ES-I3 (cell line): ENCODE measurements at regions not wholly inside any gene's neighbourhood (a gene's known extent, or its start where the extent isn't known, plus 50 kb on each side); places are given as distances from the start of the nearest gene placed in this dataset.

Source experiments
- H3K36me3 ChIP-seq: 2 replicates; pipeline ENCODE4 v1.6.1; 2013; ENCODE audit warnings: mild to moderate bottlenecking, low read length, control low read depth, moderate library complexity; ENCODE audit not compliant: insufficient read depth
- H3K4me1 ChIP-seq: 2 replicates; pipeline ENCODE4 v1.6.1; 2013; ENCODE audit warnings: mild to moderate bottlenecking, control low read depth, low read length; ENCODE audit not compliant: insufficient read depth
- H3K9ac ChIP-seq: 2 replicates; pipeline ENCODE4 v1.6.1; 2013; ENCODE audit warnings: low read depth, mild to moderate bottlenecking, low read length, moderate library complexity
- H3K9me3 ChIP-seq: 2 replicates; pipeline ENCODE4 v1.6.1; 2013; ENCODE audit warnings: mild to moderate bottlenecking, low read length, moderate library complexity; ENCODE audit not compliant: control insufficient read depth, insufficient read depth

- Histone ChIP-seq H3K36me3 (no peaks in the 10 kb centered on the region), H3K9me3 (no peaks in the 10 kb centered on the region), H3K4me1 (no peaks in the 10 kb centered on the region), H3K9ac (no peak overlapping the region)
These were observed 219.2 kb upstream of the SGK1 start for GRCh38 chr6:134537146-134537555.

- Histone ChIP-seq H3K9me3 (no peaks in the 10 kb centered on the region), H3K9ac (no peak overlapping the region), H3K4me1 (no peaks in the 10 kb centered on the region), H3K36me3 (no peaks in the 10 kb centered on the region)
These were observed 217.9 kb upstream of the SGK1 start for GRCh38 chr6:134535831-134536230.

- Histone ChIP-seq H3K4me1 (no peaks in the 10 kb centered on the region), H3K9ac (no peak overlapping the region), H3K9me3 (no peaks in the 10 kb centered on the region), H3K36me3 (no peaks in the 10 kb centered on the region)
These were observed 216.8 kb upstream of the SGK1 start for GRCh38 chr6:134534708-134535149.

GRCh38 chr6:134533991-134534390 is 216.1 kb upstream of the SGK1 start:
- Histone ChIP-seq H3K9ac (no peak overlapping the region), H3K4me1 (no peaks in the 10 kb centered on the region), H3K36me3 (no peaks in the 10 kb centered on the region)

GRCh38 chr6:134532694-134533624 is 215.0 kb upstream of the SGK1 start:
- no peaks in the 10 kb centered on the region for H3K4me1 ChIP-seq
- no peaks in the 10 kb centered on the region for H3K36me3 ChIP-seq

More at GRCh38 chr6:134533991-134534390, 216.1 kb upstream of the SGK1 start:
- no peaks in the 10 kb centered on the region for H3K9me3 ChIP-seq

GRCh38 chr6:134531611-134532010 is 213.7 kb upstream of the SGK1 start:
- Histone ChIP-seq H3K9ac (no peak overlapping the region), H3K4me1 (0 out of 2 replicates have a peak, but pooled peaks cover 3% of the 10 kb centered on the region), H3K9me3 (no peaks in the 10 kb centered on the region), H3K36me3 (no peaks in the 10 kb centered on the region)

More at GRCh38 chr6:134532694-134533624, 215.0 kb upstream of the SGK1 start:
- Histone ChIP-seq H3K9me3 (no peaks in the 10 kb centered on the region), H3K9ac (no peak overlapping the region)

GRCh38 chr6:134531188-134531551 is 213.3 kb upstream of the SGK1 start:
- no peaks in the 10 kb centered on the region for H3K9me3 ChIP-seq
- H3K36me3 ChIP-seq = no peaks in the 10 kb centered on the region
- 0 out of 2 replicates have a peak, but pooled peaks cover 3% of the 10 kb centered on the region for H3K4me1 ChIP-seq
- H3K9ac ChIP-seq = no peak overlapping the region

GRCh38 chr6:134529921-134530320 is 212.0 kb upstream of the SGK1 start:
- 0 out of 2 replicates have a peak, but pooled peaks cover 3% of the 10 kb centered on the region for H3K4me1 ChIP-seq
- H3K9me3 ChIP-seq = no peaks in the 10 kb centered on the region
- no peak overlapping the region for H3K9ac ChIP-seq
- H3K36me3 ChIP-seq = no peaks in the 10 kb centered on the region

- H3K36me3 ChIP-seq = no peaks in the 10 kb centered on the region
- H3K9me3 ChIP-seq = no peaks in the 10 kb centered on the region
- H3K9ac ChIP-seq = no peak overlapping the region
- H3K4me1 ChIP-seq = 0 out of 2 replicates have a peak, but pooled peaks cover 3% of the 10 kb centered on the region
These were observed 211.4 kb upstream of the SGK1 start for GRCh38 chr6:134529305-134529704.

GRCh38 chr6:134527108-134527787 is 209.3 kb upstream of the SGK1 start:
- H3K36me3 ChIP-seq = no peaks in the 10 kb centered on the region
- no peaks in the 10 kb centered on the region for H3K9me3 ChIP-seq
- H3K4me1 ChIP-seq = 0 out of 2 replicates have a peak, but pooled peaks cover 3% of the 10 kb centered on the region
- no peak overlapping the region for H3K9ac ChIP-seq

GRCh38 chr6:134525190-134525868 is 207.4 kb upstream of the SGK1 start:
- Histone ChIP-seq H3K36me3 (no peaks in the 10 kb centered on the region), H3K9ac (no peak overlapping the region), H3K4me1 (peaks cover 3% of the 10 kb centered on the region; the same call in 1 of the 2 replicates), H3K9me3 (no peaks in the 10 kb centered on the region)

- H3K4me1 ChIP-seq = peaks cover 3% of the 10 kb centered on the region; the same call in 1 of the 2 replicates
- H3K9ac ChIP-seq = no peak overlapping the region
- H3K9me3 ChIP-seq = no peaks in the 10 kb centered on the region
- H3K36me3 ChIP-seq = no peaks in the 10 kb centered on the region
These were observed 206.2 kb upstream of the SGK1 start for GRCh38 chr6:134523903-134524650.

- Histone ChIP-seq H3K4me1 (peaks cover 6% of the 10 kb centered on the region), H3K9ac (no peak overlapping the region), H3K36me3 (no peaks in the 10 kb centered on the region), H3K9me3 (no peaks in the 10 kb centered on the region)
These were observed 205.1 kb upstream of the SGK1 start for GRCh38 chr6:134523051-134523450.

- H3K36me3 ChIP-seq = no peaks in the 10 kb centered on the region
- H3K4me1 ChIP-seq = peaks cover 14% of the 10 kb centered on the region
- no peak overlapping the region for H3K9ac ChIP-seq
- no peaks in the 10 kb centered on the region for H3K9me3 ChIP-seq
These were observed 203.2 kb upstream of the SGK1 start for GRCh38 chr6:134521116-134521501.
